GM21717 (cell line): ENCODE measurements at regions not wholly inside any gene's neighbourhood (a gene's known extent, or its start where the extent isn't known, plus 50 kb on each side); places are given as distances from the start of the nearest gene placed in this dataset.
"Not testable (repeated sequence)": the region's sequence is repeated elsewhere in the genome, so short reads cannot be mapped to it uniquely, and the experiment has no call there.

ENCODE experiments used
- ATAC-seq: cut with Tn5 transposase; IDR thresholded peaks from one replicate; pipeline ENCODE4 v1.9.1; 2021; ENCODE audit warnings: mild to moderate bottlenecking, moderate library complexity; ENCODE audit not compliant: unreplicated experiment

- no peak for ATAC-seq
These were observed 618.4 kb downstream of the CDH9 start for GRCh38 chr5:26419987-26420386.

DNA sequence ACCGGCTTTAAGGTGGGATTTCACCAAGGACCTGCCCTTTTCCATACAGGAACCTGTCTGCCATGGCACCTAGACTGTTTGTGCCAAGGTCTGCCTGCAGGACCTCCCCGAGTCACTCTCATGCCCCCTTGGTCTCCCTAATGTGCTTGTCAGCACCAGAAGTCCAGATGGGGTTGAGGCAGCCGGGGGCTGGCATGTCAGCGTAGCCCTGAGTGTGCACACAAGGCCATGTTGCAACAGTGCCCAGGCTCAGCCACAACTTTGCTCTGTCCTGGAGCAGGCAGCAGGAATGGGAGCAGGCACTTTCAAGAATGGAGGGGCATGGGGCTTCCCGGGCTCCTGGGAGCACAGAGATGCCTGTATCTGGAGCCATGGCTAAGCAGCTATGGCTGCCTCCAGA is 621.5 kb downstream of the CDH9 start:
- ATAC-seq = no peak

GRCh38 chr5:26415987-26416779 is 622.2 kb downstream of the CDH9 start:
- ATAC-seq = no peak

GRCh38 chr5:26390608-26391007 is 647.8 kb downstream of the CDH9 start:
- ATAC-seq = no peak

DNA sequence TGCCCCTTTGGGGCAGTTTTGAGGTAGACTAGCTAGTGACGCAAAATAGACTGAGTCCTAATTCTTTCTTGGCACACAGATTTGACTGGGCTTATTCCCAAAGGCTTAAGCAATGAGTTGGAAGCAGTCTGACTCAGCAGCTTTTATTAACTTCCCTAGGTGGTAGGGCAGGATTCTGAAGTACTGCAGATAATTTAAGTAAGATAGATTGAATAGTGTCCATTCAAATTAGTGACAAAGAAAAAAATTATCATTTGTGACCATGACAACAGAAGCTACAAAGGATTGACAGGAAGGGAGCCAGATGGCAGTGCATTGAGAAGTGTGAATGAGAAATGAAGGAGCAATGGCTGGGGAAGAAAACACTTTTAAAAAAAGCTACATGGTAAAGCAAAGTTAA is 649.4 kb downstream of the CDH9 start:
- no peak for ATAC-seq

DNA sequence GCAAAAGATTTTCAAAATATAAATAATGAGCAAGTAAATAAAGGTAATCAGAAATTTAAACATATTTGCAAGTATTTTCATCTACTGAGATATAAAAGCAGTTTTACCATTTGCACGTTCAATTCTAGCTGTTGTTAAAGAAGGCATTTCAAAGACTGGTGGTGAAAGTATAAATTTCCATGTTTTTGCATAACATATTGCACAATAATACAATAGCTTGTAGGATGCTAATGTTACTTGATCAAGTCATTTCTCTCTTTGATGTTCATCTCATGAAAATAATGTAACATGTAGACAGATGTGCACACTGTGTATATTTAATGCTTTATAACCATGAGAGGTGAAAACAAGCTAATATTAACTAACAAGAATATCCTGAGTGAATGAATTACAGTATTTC is 651.9 kb downstream of the CDH9 start:
- ATAC-seq = no peak

DNA sequence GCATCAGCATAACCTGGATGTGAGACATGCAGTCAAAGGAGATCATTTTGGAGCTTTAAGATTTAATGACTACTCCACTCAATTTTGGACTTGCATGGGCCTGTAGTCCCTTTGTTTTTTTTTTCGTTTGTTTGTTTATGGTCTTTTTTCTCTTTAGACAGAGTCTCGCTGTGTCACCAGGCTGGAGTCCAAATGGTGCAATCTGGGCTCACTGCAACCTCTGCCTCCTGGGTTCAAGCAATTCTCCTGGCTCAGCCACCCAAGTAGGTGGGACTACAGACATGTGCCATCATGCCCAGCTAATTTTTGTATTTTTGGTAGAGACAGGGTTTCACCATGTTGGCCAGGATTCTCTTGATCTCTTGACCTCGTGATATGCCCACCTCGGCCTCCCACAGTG is 673.8 kb downstream of the CDH9 start:
- not testable (repeated sequence) for ATAC-seq

- no peak for ATAC-seq
These were observed 694.5 kb downstream of the CDH9 start for GRCh38 chr5:26343801-26344325.

- no peak for ATAC-seq
These were observed 698.8 kb downstream of the CDH9 start for GRCh38 chr5:26339576-26339975.

- ATAC-seq = no peak
These were observed 708.7 kb downstream of the CDH9 start for GRCh38 chr5:26329562-26330189.

GRCh38 chr5:26326153-26326759 is 712.1 kb downstream of the CDH9 start:
- no peak for ATAC-seq

GRCh38 chr5:26325432-26325831 is 713.0 kb downstream of the CDH9 start:
- ATAC-seq = not testable (repeated sequence)

- ATAC-seq = not testable (repeated sequence)
These were observed 714.0 kb downstream of the CDH9 start for GRCh38 chr5:26324273-26324895.

- no peak for ATAC-seq
These were observed 714.6 kb downstream of the CDH9 start for GRCh38 chr5:26323794-26324193.

DNA sequence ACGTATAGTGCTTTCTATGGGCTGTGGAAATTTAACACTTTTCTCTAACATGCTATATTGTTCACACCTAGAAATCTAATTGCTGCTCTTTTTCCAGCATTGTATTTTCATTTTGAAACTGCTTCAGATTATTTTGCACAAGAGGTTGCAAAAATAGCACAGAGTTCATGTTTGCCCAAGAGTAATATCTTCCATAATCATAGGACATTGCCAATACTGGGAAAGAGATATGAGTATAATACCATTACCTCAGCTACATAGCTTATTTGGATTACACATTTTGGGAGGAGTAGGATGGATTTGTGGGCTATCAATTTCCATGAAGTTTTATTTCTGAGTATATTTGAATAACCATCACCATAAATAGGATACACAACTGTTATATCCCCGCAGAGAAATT is 717.1 kb downstream of the CDH9 start:
- no peak for ATAC-seq

DNA sequence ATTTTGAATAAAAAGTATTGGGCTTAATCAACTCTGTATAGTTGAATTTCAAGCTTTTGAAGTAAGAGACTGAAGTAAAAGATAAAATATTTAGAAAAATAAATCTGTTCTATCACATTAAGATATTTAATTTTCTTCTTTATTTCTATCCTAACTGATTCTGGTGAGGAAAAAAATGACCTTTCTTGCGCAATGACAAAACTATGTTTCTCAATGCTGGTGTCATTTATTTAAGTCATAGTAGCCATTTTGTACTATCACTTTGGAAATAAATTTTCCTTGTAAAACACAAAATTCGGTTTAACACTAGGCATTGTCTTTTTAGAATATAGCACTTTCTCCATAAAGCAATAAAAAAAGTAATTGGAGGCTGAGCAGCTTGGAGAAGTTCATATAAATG is 728.0 kb downstream of the CDH9 start:
- ATAC-seq = no peak

- ATAC-seq = no peak
These were observed 742.8 kb downstream of the CDH9 start for GRCh38 chr5:26295541-26295940.

DNA sequence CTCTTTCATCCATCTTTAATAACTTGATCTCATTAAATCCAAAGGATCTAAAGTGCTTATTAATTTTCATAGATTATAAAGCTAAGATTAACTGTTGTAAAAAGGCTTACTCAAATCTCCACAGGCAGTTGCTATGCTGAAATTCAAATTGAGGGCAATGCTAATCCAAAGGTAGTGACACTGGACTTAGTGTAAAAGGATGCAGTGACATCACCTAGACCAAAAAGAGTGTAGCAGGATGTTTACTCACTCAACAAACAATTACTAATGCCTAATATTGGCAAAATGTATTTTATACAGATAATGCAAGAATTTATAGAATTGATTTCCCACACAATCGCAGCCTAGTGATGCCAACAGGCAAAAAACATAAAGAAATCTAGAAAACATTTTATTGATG is 756.2 kb downstream of the CDH9 start:
- ATAC-seq = no peak

DNA sequence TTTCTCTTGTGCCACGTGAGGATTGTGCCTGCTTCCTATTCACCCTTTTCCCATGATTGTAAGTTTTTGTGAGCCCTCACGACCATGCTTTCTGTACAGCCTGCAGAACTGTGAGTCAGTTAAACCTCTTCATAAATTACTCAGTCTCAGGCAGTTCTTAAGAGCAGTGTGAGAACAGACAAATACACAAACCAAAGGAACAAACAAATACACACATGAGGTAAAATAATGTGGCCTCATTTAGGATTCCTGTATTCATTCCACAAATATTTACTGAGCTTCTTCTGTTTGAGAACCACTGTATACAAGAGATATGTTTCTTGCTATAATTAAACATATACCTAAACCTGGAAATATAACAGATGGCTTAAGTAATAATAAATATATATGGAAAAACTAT is 760.3 kb downstream of the CDH9 start:
- ATAC-seq = no peak

DNA sequence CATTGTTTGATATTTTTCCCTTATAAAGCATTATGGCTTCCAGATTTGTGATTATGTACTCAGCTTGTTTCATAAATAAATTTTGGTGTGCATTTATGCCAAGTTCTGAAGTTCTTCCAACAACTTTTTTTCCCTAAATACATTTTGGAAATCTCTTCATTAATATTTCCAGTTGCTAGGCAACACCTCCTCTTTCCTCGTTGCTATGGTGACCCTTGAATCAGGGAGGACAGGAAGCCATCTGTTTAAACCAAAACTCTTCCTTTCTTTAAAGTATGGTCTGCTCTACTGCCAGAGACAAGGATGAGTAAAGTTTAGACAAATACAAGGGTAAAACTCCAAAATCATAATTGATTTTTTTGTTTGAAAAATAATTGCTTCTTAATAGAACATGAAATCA is 779.3 kb downstream of the CDH9 start:
- no peak for ATAC-seq

GRCh38 chr5:26245321-26245720 is 793.1 kb downstream of the CDH9 start:
- no peak for ATAC-seq

DNA sequence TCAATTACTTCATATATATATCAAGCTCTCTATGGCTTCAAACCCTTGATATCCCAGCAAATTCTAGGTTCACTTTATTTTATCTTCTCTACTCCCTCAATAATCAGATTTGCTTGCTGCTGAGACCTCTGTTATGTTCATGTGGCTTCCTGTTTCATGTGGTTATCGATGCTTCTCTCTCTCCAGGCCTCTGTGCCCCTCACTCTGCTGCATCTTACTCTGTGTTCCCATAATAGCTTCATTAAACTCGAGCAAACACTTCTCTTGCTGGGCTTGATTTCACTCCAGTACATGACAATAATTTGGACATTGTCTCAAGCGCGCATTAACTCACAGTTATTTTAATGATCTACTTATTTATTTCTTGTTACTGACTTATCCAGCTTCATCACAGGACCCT is 798.8 kb downstream of the CDH9 start:
- no peak for ATAC-seq
